ENCODE measurements at regions not wholly inside any gene's neighbourhood (a gene's known extent, or its start where the extent isn't known, plus 50 kb on each side); places are given as distances from the start of the nearest gene placed in this dataset.
"Not testable (repeated sequence)": the region's sequence is repeated elsewhere in the genome, so short reads cannot be mapped to it uniquely, and the experiment has no call there.

GRCh38 chr7:17020250-17020649 is 138.5 kb upstream of the AGR3 start:
- no peak for DNase-seq

- no peak for DNase-seq
Observed at GRCh38 chr7:17021205-17021604, 139.4 kb upstream of the AGR3 start.

DNA sequence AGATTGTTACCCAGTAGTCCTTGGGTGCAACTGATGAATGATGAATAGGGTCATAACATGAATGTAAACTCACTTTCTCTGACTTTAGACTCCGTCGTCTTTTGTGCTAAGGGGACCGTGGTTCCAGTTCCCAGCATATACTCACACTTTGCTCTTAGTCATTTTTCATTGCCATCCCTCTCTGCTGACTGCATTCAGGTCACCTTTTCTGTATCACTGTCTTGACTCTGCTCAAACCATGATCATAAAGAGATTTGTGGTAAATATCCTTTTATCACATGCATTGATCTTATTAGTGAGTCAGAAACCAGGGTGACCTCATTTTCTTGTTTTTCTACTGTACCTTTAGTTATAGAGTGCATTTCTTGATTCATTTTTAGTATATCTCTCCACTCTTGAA is 141.1 kb upstream of the AGR3 start:
- DNase-seq, result peak; percentile 30

- no peak for DNase-seq
Observed at GRCh38 chr7:17026269-17026668, 144.5 kb upstream of the AGR3 start.

GRCh38 chr7:17027143-17027788 is 145.5 kb upstream of the AGR3 start:
- no peak for DNase-seq

DNA sequence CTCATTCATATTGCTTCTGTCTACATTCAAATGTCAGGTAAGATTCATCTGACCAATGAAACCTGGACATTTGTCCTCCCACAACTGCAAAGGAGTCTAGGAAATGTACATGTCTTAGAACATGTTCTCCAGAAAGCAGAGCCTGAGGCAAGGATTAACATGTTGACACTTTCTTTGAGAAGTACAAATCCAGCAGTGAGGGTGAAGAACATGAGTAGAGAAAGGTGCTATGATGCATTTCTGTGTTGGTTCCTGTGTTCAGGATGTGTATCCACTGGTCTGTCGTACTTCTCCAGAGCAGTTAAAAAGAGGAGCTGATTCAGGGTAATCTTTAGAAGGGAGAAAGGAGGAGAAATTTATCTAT is 146.0 kb upstream of the AGR3 start:
- DNase-seq, result no peak

DNA sequence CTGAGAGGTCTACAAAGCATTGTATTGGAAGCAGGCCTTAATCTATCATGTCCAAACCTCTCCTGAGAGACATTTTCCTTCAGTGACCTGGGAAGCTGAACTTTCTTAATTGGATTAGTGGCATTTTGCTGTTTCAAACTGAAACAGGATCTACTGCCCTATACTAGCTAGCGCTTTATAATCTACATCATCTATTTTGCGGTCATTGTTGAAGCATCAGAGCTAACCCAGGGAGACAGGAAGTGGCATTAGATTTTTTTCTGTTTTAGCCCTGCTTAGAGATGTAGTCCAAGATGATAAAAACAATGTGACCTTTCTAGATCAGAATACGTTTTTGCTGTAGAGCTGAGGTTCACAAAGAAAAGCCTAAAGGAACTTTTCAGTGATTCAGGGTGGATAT is 147.4 kb upstream of the AGR3 start:
- peak; percentile 58 for DNase-seq

DNA sequence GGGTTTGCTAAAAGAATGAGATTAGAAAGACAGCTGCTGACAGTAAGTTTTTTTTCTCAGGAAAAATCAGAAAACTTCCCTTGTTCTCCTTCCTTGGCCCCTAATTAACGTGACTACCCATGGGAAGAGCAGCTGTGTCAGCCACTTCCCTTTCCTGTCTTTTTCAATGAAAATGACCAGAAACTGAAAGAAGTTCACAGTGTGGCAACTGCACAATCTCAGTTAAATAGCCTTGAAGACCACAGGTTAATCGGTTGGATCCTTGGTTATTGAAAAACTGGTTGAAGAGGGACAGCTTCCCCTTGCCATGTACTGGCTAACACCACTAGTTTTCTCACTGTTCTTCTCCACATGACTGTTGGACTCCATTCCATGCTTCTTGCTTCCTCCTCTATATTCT is 148.8 kb upstream of the AGR3 start:
- DNase-seq, result no peak

- DNase-seq, result no peak
Observed at GRCh38 chr7:17031906-17032551, 150.2 kb upstream of the AGR3 start.

DNA sequence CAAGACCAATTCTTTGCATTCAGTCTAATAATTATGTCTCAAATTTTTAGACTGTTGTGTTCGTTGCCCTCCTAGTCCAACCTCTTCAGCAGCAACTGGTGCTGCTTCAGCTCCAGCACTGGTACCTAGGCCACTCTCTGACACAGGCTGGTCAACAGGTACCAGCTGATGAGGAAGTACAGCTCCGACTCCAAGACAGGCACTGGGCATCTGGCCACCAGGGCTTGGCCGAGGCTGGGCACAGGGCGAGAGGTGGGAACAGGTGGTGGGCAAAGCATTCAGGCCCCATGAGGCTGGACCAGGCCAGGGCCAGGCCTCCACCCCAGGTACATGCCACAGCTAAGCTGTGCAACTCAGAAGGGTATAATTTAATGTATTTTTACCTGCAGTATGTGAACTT is 151.5 kb upstream of the AGR3 start:
- no peak for DNase-seq

- no peak for DNase-seq
Observed at GRCh38 chr7:17036584-17036983, 154.8 kb upstream of the AGR3 start.

- no peak for DNase-seq
Observed at GRCh38 chr7:17037356-17037755, 155.6 kb upstream of the AGR3 start.

GRCh38 chr7:17038160-17038782 is 156.5 kb upstream of the AGR3 start:
- no peak for DNase-seq

- no peak for DNase-seq
Observed at GRCh38 chr7:17038783-17039170, 157.0 kb upstream of the AGR3 start.

DNA sequence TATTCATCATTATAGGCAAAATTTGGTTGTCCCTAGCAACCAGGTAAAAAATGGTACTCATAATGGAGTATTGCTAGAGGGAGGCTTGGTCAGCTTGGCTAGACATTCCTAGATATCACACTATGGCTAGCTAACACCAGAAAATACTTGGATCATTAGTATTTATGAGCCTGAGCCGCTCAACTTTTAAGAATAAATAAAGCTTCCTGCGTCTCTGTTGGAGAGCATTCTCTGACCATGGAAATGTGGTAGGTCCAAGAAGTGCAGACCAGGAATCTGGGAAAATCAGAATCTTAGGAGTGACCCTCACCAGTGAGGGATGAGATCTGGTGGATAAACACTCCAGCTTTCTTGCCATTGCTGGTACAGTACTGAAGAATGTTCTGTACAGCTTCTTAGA is 157.6 kb upstream of the AGR3 start:
- no peak for DNase-seq

- DNase-seq, result no peak
Observed at GRCh38 chr7:17040716-17041115, 158.9 kb upstream of the AGR3 start.

DNA sequence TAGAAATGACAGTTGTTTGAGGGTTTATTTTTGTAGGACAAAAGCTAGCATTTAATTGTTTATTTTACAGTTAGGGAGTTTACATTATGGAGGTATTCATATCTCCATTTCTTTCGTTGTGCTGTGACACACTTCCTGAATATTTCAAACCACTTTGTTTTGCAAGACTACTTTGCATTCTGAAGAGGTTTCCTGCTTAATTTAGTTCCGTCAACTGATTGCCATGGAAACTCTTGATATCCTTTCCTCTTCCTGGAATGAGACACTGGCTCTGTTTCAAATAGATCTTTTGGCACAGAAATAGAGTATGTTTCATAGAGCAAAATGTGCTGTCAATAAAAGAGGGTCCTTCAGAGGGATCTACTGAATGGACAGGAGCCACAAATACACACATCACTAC is 159.5 kb upstream of the AGR3 start:
- peak; percentile 47 for DNase-seq

DNA sequence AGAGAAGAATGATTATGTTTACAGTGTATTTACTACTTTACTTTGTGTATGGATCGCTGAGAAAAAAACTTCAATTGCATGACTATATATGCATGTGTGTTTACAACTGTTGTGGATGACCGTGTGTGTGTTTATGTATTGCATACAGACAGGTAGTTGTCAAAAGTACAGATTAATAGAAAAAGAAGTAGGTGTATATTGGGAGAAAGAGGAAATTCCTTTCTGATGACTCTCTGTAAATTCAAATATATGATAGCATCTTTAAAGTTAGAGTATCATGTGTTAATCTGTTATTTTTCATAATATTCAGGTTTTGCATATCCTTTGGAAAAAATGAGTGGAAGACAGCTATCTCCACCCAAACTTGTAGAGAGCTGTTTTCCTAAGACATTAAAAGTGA is 160.4 kb upstream of the AGR3 start:
- no peak for DNase-seq

GRCh38 chr7:17043012-17043877 is 161.5 kb upstream of the AGR3 start:
- DNase-seq, result no peak

- DNase-seq, result no peak
Observed at GRCh38 chr7:17044396-17044795, 162.6 kb upstream of the AGR3 start.

- DNase-seq, result no peak
Observed at GRCh38 chr7:17044861-17045260, 163.1 kb upstream of the AGR3 start.

- no peak for DNase-seq
Observed at GRCh38 chr7:17046259-17046658, 164.5 kb upstream of the AGR3 start.

GRCh38 chr7:17046666-17047065 is 164.9 kb upstream of the AGR3 start:
- DNase-seq, result no peak

- not testable (repeated sequence) for DNase-seq
Observed at GRCh38 chr7:17053164-17053563, 171.4 kb upstream of the AGR3 start.

Data from CD4-positive, alpha-beta T cell treated with Interleukin-17A for 1 hour (primary cell).